GM12864 (cell line): ENCODE measurements at regions not wholly inside any gene's neighbourhood (a gene's known extent, or its start where the extent isn't known, plus 50 kb on each side); places are given as distances from the start of the nearest gene placed in this dataset.

Experiments
- DNase-seq: peaks from one replicate; pipeline ENCODE4 v3.0.0-alpha.2; 2011; ENCODE audit warnings: low read depth
- H3K4me3 ChIP-seq: 2 replicates; pipeline ENCODE4 v1.5.1; 2011; ENCODE audit warnings: mild to moderate bottlenecking, low read depth, low read length, control low read depth
- TF ChIP-seq, protein P1 (sequence below): IDR thresholded peaks from 2 replicates; pipeline ENCODE4 v1.5.1; 2011; ENCODE audit warnings: low read depth, mild to moderate bottlenecking, moderate library complexity, low read length, control low read depth, inconsistent platforms; ENCODE audit errors: missing control alignments

DNA sequence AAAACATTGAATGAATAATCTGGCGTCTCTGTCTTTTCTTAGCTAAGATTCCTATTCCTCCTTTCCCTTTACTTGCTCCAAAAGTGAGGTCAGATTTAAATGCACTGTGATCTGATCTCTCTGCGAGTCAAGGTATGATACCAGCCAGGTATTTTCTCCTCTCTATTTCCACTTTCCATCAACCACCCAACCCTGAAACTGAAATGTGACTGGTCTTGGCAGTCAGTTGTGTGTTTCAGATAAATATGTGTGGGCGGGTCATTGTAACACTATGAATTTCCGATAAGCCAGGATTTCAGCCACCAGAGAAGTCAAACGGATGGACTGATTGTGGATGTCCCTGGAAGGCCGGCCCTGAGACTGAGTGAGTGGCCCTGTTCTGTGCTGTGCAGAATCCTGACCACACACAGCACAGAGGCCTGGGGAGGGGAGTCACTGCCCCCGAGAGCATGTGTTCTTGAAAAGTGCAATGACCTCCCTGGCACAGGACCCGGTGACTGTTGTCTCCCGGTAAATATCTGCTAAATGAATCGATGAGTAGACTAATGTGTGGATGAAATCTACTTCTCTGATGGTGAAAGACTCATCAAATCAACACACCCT, 612.5 kb upstream of the TMEM132C start:
- TF ChIP-seq, protein P1, sequence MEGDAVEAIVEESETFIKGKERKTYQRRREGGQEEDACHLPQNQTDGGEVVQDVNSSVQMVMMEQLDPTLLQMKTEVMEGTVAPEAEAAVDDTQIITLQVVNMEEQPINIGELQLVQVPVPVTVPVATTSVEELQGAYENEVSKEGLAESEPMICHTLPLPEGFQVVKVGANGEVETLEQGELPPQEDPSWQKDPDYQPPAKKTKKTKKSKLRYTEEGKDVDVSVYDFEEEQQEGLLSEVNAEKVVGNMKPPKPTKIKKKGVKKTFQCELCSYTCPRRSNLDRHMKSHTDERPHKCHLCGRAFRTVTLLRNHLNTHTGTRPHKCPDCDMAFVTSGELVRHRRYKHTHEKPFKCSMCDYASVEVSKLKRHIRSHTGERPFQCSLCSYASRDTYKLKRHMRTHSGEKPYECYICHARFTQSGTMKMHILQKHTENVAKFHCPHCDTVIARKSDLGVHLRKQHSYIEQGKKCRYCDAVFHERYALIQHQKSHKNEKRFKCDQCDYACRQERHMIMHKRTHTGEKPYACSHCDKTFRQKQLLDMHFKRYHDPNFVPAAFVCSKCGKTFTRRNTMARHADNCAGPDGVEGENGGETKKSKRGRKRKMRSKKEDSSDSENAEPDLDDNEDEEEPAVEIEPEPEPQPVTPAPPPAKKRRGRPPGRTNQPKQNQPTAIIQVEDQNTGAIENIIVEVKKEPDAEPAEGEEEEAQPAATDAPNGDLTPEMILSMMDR: no peak
- H3K4me3 ChIP-seq: no peak overlapping the region
- DNase-seq: no peak

GRCh38 chr12:127655691-127656090, 611.3 kb upstream of the TMEM132C start:
- H3K4me3 ChIP-seq: no peak overlapping the region
- TF ChIP-seq, protein P1: no peak
- no peak for DNase-seq

GRCh38 chr12:127656266-127656665, 610.7 kb upstream of the TMEM132C start:
- no peak for DNase-seq
- TF ChIP-seq, protein P1: no peak
- H3K4me3 ChIP-seq: no peak overlapping the region

DNA sequence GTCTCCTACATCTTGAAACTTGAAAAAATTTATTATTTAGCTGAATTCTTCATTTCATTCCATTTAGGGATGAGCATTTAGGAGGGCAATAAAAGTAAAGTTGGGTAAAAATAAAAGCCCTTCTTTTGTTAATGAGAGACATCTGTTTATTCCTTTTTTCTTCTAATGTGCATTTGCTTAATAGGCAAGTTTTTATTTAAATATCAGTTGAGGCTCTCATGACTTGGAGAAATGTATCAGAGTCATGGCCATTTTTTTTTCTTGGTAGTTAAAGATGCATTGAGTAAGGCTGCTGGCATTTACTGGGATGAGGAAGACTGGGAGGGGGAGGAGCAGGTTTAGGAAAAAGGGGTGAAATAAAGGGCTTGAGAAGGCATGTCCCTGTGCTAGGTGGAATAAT, 609.9 kb upstream of the TMEM132C start:
- TF ChIP-seq, protein P1: no peak
- no peak overlapping the region for H3K4me3 ChIP-seq
- no peak for DNase-seq

DNA sequence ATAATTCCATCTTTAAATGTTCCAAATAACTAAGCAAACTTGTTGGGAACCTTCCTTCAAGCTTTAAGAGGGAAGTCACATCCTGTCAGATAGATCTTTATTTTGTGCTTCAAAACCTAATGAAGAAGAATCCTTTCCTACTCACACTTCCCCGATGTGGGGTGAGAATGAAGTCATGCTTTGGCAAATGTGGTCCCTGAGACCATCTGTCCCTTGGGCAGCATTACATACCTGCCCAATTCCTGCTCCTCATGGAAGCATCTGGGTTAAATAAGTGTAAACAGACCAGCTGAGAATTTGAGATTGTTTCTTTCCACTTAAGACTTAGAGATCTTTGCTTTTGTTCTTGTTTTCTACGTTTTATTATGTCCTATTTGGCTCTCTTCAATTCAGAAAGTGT, 606.0 kb upstream of the TMEM132C start:
- TF ChIP-seq, protein P1: no peak

DNA sequence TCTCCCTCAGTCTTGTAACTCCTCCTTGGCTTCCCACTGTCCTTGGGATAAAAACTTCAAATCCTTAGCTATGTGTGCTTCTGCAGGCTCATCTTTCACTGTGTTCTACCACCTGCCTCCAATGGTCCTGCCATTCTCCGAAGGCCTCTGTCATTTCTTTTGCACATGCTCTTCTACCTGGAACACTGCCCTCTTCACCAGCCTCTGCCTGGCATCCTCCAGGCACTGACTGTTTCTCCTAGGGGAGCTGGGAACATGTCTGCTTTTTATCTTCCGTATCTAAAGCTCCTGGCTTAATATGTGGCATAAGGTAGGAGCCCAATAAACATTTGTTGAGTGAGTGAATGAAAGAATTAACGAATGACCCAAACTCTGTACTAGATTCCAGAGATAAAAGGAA, 603.3 kb upstream of the TMEM132C start:
- TF ChIP-seq, protein P1: no peak
- no peak for DNase-seq
- no peak overlapping the region for H3K4me3 ChIP-seq

More for the DNA sequence above, 606.0 kb upstream of the TMEM132C start:
- H3K4me3 ChIP-seq: no peak overlapping the region
- no peak for DNase-seq

GRCh38 chr12:127664901-127665300, 602.1 kb upstream of the TMEM132C start:
- DNase-seq: no peak
- TF ChIP-seq, protein P1: no peak
- H3K4me3 ChIP-seq: no peak overlapping the region
